ENCODE measurements at regions not wholly inside any gene's neighbourhood (a gene's known extent, or its start where the extent isn't known, plus 50 kb on each side); places are given as distances from the start of the nearest gene placed in this dataset.
A peak's percentile ranks its signal among the peaks of the same experiment; 100 is the strongest.

GRCh38 chr2:240250150-240250984 is 109.9 kb upstream of the OTOS start:
- Histone ChIP-seq H3K9me3 (ENCODE audit: control insufficient read depth, low read length) (no peaks in the 10 kb centered on the region), H3K4me3 (ENCODE audit: extremely low read depth, insufficient read depth, low read length, poor library complexity, severe bottlenecking) (no peak overlapping the region), H3K27ac (ENCODE audit: low read depth, low read length, severe bottlenecking) (no peak overlapping the region), H3K4me1 (ENCODE audit: control insufficient read depth, insufficient read depth, low read length, poor library complexity, severe bottlenecking) (peaks cover 15% of the 10 kb centered on the region), H3K36me3 (ENCODE audit: control insufficient read depth, insufficient read depth, low read length) (no peaks in the 10 kb centered on the region)
- WGBS, 2 experiments (ENCODE audit: insufficient coverage in 2 of 2): 95% methylated on average over 10 of the region's 14 CpGs

GRCh38 chr2:240250985-240251847 is 110.8 kb upstream of the OTOS start:
- Histone ChIP-seq H3K4me3 (ENCODE audit: extremely low read depth, insufficient read depth, low read length, poor library complexity, severe bottlenecking) (no peak overlapping the region), H3K27ac (ENCODE audit: low read depth, low read length, severe bottlenecking) (peak overlapping the region; percentile 95), H3K4me1 (ENCODE audit: control insufficient read depth, insufficient read depth, low read length, poor library complexity, severe bottlenecking) (peaks cover 20% of the 10 kb centered on the region), H3K9me3 (ENCODE audit: control insufficient read depth, low read length) (no peaks in the 10 kb centered on the region), H3K36me3 (ENCODE audit: control insufficient read depth, insufficient read depth, low read length) (no peaks in the 10 kb centered on the region)
- WGBS, 2 experiments (ENCODE audit: insufficient coverage in 2 of 2): 60 to 67% methylated on average over 25 to 28 of the region's 32 CpGs

DNA sequence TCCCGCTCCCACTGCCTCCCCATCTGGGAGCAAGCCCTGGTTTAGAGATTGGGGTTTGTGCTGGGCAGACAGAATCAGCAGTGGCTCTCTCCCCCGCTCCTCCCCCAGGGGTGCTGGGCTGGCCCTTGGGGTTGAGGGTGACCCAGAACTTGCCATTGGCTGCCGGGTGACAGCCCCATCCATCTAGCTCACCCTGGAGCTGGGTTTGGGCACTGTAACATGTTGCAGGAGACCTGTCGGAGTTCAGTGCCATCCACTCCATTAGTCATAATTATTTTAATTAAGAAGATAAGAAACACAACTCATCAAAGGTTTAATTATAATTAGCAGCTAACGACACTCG is 111.4 kb upstream of the OTOS start:
- no peak overlapping the region for H3K4me3 ChIP-seq (ENCODE audit: extremely low read depth, insufficient read depth, low read length, poor library complexity, severe bottlenecking)
- 94 to 100% methylated on average over 3 to 4 of the region's 6 CpGs for WGBS, 2 experiments (ENCODE audit: insufficient coverage in 2 of 2)
- no peaks in the 10 kb centered on the region for H3K9me3 ChIP-seq (ENCODE audit: control insufficient read depth, low read length)
- peak overlapping the region; percentile 95 for H3K27ac ChIP-seq (ENCODE audit: low read depth, low read length, severe bottlenecking)
- H3K4me1 ChIP-seq (ENCODE audit: control insufficient read depth, insufficient read depth, low read length, poor library complexity, severe bottlenecking): peaks cover 20% of the 10 kb centered on the region
- H3K36me3 ChIP-seq (ENCODE audit: control insufficient read depth, insufficient read depth, low read length): no peaks in the 10 kb centered on the region

DNA sequence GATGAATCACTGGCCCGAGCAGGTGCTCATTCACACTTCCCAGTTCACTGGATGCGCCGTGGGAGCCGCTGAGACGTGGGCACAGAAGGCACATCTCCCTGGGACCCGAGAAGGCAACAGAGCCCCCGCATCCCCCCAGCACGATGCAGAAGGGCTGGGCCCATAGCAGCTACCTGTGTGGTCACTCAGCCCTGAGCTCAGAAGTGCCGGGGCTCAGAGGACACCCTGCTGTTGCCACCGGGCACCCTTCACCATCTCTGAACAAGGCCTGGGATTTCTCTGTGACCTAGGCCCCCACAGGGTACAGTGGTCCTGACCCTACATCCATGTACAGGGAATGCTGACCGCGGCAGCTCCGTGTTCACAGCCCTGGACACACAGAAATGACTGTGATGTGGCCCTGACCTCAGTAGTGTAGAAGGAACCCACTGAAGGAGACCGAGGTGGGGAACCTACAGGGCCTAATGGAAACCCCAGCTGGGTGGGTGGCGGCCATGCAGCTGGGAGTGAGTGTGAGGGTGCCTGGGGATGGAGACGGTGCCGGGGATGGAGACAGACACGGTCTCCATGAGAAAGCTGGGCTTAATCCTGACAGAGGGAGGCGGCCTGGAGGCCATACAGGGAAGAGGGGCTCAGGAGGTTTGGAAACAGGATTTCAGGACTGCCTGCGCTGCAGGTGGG is 111.9 kb upstream of the OTOS start:
- WGBS, 2 experiments (ENCODE audit: insufficient coverage in 2 of 2): 89 to 92% methylated on average over 19 to 20 of the region's 20 CpGs
- Histone ChIP-seq H3K4me1 (ENCODE audit: control insufficient read depth, insufficient read depth, low read length, poor library complexity, severe bottlenecking) (peaks cover 20% of the 10 kb centered on the region), H3K9me3 (ENCODE audit: control insufficient read depth, low read length) (no peaks in the 10 kb centered on the region), H3K36me3 (ENCODE audit: control insufficient read depth, insufficient read depth, low read length) (no peaks in the 10 kb centered on the region), H3K4me3 (ENCODE audit: extremely low read depth, insufficient read depth, low read length, poor library complexity, severe bottlenecking) (no peak overlapping the region), H3K27ac (ENCODE audit: low read depth, low read length, severe bottlenecking) (no peak overlapping the region)

- Histone ChIP-seq H3K9me3 (ENCODE audit: control insufficient read depth, low read length) (no peaks in the 10 kb centered on the region), H3K36me3 (ENCODE audit: control insufficient read depth, insufficient read depth, low read length) (no peaks in the 10 kb centered on the region), H3K27ac (ENCODE audit: low read depth, low read length, severe bottlenecking) (no peak overlapping the region), H3K4me3 (ENCODE audit: extremely low read depth, insufficient read depth, low read length, poor library complexity, severe bottlenecking) (no peak overlapping the region), H3K4me1 (ENCODE audit: control insufficient read depth, insufficient read depth, low read length, poor library complexity, severe bottlenecking) (peaks cover 20% of the 10 kb centered on the region)
- 93% methylated on average over 15 of the region's 15 CpGs for WGBS, 2 experiments (ENCODE audit: insufficient coverage in 2 of 2)
These were observed 112.5 kb upstream of the OTOS start for GRCh38 chr2:240252872-240253511.

GRCh38 chr2:240253583-240254145 is 113.2 kb upstream of the OTOS start:
- peaks cover 20% of the 10 kb centered on the region for H3K4me1 ChIP-seq (ENCODE audit: control insufficient read depth, insufficient read depth, low read length, poor library complexity, severe bottlenecking)
- no peaks in the 10 kb centered on the region for H3K9me3 ChIP-seq (ENCODE audit: control insufficient read depth, low read length)
- H3K36me3 ChIP-seq (ENCODE audit: control insufficient read depth, insufficient read depth, low read length): no peaks in the 10 kb centered on the region
- no peak overlapping the region for H3K4me3 ChIP-seq (ENCODE audit: extremely low read depth, insufficient read depth, low read length, poor library complexity, severe bottlenecking)
- WGBS, 2 experiments (ENCODE audit: insufficient coverage in 2 of 2): 77 to 79% methylated on average over 9 of the region's 10 CpGs
- no peak overlapping the region for H3K27ac ChIP-seq (ENCODE audit: low read depth, low read length, severe bottlenecking)

DNA sequence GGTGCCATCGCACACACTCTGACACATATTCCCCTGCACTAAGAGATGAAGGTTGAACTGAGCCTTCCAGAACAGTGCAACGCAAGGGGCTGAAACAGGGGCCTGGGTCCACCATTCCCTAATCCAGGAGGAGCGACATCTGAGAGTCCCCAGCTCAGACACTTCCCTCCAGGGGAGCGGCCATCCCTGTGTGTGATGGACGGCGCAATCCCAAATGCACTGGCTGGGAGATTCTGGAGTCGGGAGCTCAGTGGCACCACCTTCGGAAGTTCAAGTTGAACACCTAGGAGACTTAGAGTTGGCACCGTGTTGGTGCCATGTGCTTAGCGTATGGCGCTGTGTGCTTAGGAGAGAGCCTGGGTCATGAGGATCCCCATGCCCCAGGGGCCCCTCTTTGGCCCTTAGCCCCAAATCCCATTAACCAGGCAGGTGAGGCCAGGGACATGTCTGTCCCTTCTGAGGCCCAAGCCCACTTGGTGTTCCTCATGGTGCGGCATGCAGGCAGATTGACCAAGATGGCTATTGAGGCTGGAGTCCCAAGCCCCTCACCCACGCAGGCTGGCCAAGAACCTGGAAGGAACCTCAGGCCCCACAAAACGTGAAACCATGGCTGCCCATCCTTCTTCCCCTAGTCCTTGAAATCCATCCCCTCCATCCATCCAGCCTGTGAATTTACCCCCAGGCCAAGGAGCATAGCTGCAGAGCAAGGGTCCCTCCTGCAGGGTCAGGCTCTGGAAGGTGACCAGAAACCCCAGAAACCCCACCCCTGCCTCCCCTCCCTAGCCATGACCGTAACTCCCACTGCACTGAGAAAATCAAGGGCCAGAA is 114.1 kb upstream of the OTOS start:
- Histone ChIP-seq H3K4me1 (ENCODE audit: control insufficient read depth, insufficient read depth, low read length, poor library complexity, severe bottlenecking) (peaks cover 20% of the 10 kb centered on the region), H3K9me3 (ENCODE audit: control insufficient read depth, low read length) (no peaks in the 10 kb centered on the region), H3K27ac (ENCODE audit: low read depth, low read length, severe bottlenecking) (no peak overlapping the region), H3K4me3 (ENCODE audit: extremely low read depth, insufficient read depth, low read length, poor library complexity, severe bottlenecking) (no peak overlapping the region), H3K36me3 (ENCODE audit: control insufficient read depth, insufficient read depth, low read length) (no peaks in the 10 kb centered on the region)
- 89 to 93% methylated on average over 13 to 14 of the region's 15 CpGs for WGBS, 2 experiments (ENCODE audit: insufficient coverage in 2 of 2)

- Histone ChIP-seq H3K4me3 (ENCODE audit: extremely low read depth, insufficient read depth, low read length, poor library complexity, severe bottlenecking) (no peak overlapping the region), H3K4me1 (ENCODE audit: control insufficient read depth, insufficient read depth, low read length, poor library complexity, severe bottlenecking) (peaks cover 20% of the 10 kb centered on the region), H3K9me3 (ENCODE audit: control insufficient read depth, low read length) (no peaks in the 10 kb centered on the region), H3K27ac (ENCODE audit: low read depth, low read length, severe bottlenecking) (no peak overlapping the region), H3K36me3 (ENCODE audit: control insufficient read depth, insufficient read depth, low read length) (no peaks in the 10 kb centered on the region)
- 80 to 84% methylated on average over 6 to 8 of the region's 8 CpGs for WGBS, 2 experiments (ENCODE audit: insufficient coverage in 2 of 2)
These were observed 114.7 kb upstream of the OTOS start for GRCh38 chr2:240255165-240255491.

- Histone ChIP-seq H3K9me3 (ENCODE audit: control insufficient read depth, low read length) (no peaks in the 10 kb centered on the region), H3K27ac (ENCODE audit: low read depth, low read length, severe bottlenecking) (peak overlapping the region; percentile 10), H3K4me1 (ENCODE audit: control insufficient read depth, insufficient read depth, low read length, poor library complexity, severe bottlenecking) (peaks cover 15% of the 10 kb centered on the region), H3K4me3 (ENCODE audit: extremely low read depth, insufficient read depth, low read length, poor library complexity, severe bottlenecking) (no peak overlapping the region), H3K36me3 (ENCODE audit: control insufficient read depth, insufficient read depth, low read length) (no peaks in the 10 kb centered on the region)
- 88% methylated on average over 13 to 17 of the region's 20 CpGs for whole genome bisulfite sequencing, 2 experiments (ENCODE audit: insufficient coverage in 2 of 2)
These were observed 115.6 kb upstream of the OTOS start for GRCh38 chr2:240255811-240256703.
